CD8-positive, alpha-beta memory T cell (primary cell): ENCODE measurements at regions not wholly inside any gene's neighbourhood (a gene's known extent, or its start where the extent isn't known, plus 50 kb on each side); places are given as distances from the start of the nearest gene placed in this dataset.

Experiments
- CTCF ChIA-PET: fragments of 350-600 bp; sonication (Branson Sonifier 250); formaldehyde crosslinking; loops from one replicate; lab custom pipeline; 2021; ENCODE audit warnings: antibody characterized with exemption; lab: Charles Lee
- POLR2A ChIA-PET: fragments of 350-600 bp; sonication (Branson Sonifier 250); formaldehyde crosslinking; loops from one replicate; lab custom pipeline; 2021; ENCODE audit warnings: antibody characterized with exemption; lab: Charles Lee
- DNase-seq, 5 donors: peaks; one replicate each; pipeline versions ENCODE4 v3.0.0 to v3.0.0-alpha.2; 2020 to 2022; ENCODE audit warnings: mixed read lengths in 1 of 5
- H3K27ac ChIP-seq: one replicate; pipeline ENCODE4 v1.7.0; 2013; ENCODE audit warnings: low read depth, mild to moderate bottlenecking, low read length, moderate library complexity
- H3K27me3 ChIP-seq: 2 replicates; pipeline ENCODE4 v1.7.0; 2013; ENCODE audit warnings: low read length, mild to moderate bottlenecking; ENCODE audit not compliant: insufficient read depth, poor library complexity, severe bottlenecking
- H3K36me3 ChIP-seq: 2 replicates; pipeline ENCODE4 v1.7.0; 2013; ENCODE audit warnings: mild to moderate bottlenecking, low read length, moderate library complexity; ENCODE audit not compliant: insufficient read depth
- H3K4me1 ChIP-seq: 2 replicates; pipeline ENCODE4 v1.7.0; 2013; ENCODE audit warnings: mild to moderate bottlenecking, low read length, moderate library complexity; ENCODE audit not compliant: insufficient read depth
- H3K4me3 ChIP-seq: 2 replicates; pipeline ENCODE4 v1.7.0; 2013; ENCODE audit warnings: mild to moderate bottlenecking, low read length
- H3K9me3 ChIP-seq: 2 replicates; pipeline ENCODE4 v1.7.0; 2013; ENCODE audit warnings: mild to moderate bottlenecking, low read length
- H3K27ac Mint-ChIP-seq, 8 donors: one replicate each; pipeline ENCODE4 v1.8.0; 2020 to 2021; ENCODE audit warnings: mixed read lengths in 8 of 8, mild to moderate bottlenecking in 6 of 8, inconsistent platforms in 3 of 8, moderate library complexity in 3 of 8
- H3K27me3 Mint-ChIP-seq, 2 donors: one replicate each; pipeline ENCODE4 v1.8.0; 2020 to 2021; ENCODE audit warnings: mixed read lengths in 2 of 2, mild to moderate bottlenecking in 1 of 2, moderate library complexity in 1 of 2
- H3K36me3 Mint-ChIP-seq, 3 donors: one replicate each; pipeline ENCODE4 v1.8.0; 2020 to 2021; ENCODE audit warnings: mixed read lengths in 3 of 3, inconsistent platforms in 1 of 3, mild to moderate bottlenecking in 1 of 3
- H3K4me1 Mint-ChIP-seq, 3 donors: one replicate each; pipeline ENCODE4 v1.8.0; 2020 to 2021; ENCODE audit warnings: mixed read lengths in 3 of 3, inconsistent platforms in 1 of 3, mild to moderate bottlenecking in 1 of 3
- H3K4me3 Mint-ChIP-seq, 7 donors: one replicate each; pipeline ENCODE4 v1.8.0; 2020 to 2021; ENCODE audit warnings: mixed read lengths in 7 of 7, mild to moderate bottlenecking in 6 of 7, moderate library complexity in 4 of 7, inconsistent platforms in 2 of 7
- H3K9me3 Mint-ChIP-seq, 5 donors: one replicate each; pipeline ENCODE4 v1.8.0; 2020 to 2022; ENCODE audit warnings: mixed read lengths in 5 of 5, mild to moderate bottlenecking in 3 of 5, moderate library complexity in 2 of 5, inconsistent platforms in 1 of 5

DNA sequence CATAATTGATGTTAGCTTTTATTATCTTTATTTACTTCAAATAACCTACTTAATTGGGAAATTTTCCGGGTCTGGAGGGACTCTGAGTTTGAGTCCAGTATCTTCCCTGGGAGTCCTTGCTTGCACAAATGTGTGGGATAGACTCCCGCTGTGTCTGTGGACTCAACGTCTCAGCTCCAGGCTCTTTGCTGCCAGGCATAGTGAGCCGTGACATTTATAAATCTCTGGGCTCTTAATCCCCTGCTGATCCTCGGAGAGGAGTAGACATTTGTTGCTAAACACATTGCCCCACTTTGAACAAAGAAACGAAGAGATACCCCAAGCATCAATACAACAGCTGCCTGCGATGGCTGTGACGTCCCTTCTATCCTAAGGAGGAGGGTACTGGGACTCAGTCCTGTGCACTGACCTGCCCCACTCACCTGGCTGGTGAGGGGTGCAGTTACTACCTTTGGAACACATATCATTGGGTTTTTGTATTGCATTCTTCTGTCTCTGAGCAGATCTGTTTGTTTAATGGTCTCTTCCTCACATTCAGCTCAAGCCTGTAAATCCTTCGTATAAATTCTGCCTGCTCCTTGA lies 316.9 kb downstream of the HAPSTR1 start:
- H3K4me1 ChIP-seq, result no peaks in the 10 kb centered on the region
- Mint-ChIP-seq H3K4me3 (no peak overlapping the region), H3K27me3 (peaks cover 4 to 5% of the 10 kb centered on the region in 2 donors), H3K27ac (peak overlapping the region in 1 of 8 donors; percentile 47), H3K36me3 (no peaks in the 10 kb centered on the region), H3K4me1 (no peaks in the 10 kb centered on the region), H3K9me3 (peaks cover 0 to 3% (median 0%) of the 10 kb centered on the region in 5 donors)
- no peaks in the 10 kb centered on the region for H3K27me3 ChIP-seq
- H3K9me3 ChIP-seq, result no peaks in the 10 kb centered on the region
- ChIA-PET POLR2A (no interaction called here), CTCF (no interaction called here)
- H3K36me3 ChIP-seq, result no peaks in the 10 kb centered on the region
- H3K27ac ChIP-seq, result no peak overlapping the region
- no peak overlapping the region for H3K4me3 ChIP-seq
- no peak for DNase-seq

DNA sequence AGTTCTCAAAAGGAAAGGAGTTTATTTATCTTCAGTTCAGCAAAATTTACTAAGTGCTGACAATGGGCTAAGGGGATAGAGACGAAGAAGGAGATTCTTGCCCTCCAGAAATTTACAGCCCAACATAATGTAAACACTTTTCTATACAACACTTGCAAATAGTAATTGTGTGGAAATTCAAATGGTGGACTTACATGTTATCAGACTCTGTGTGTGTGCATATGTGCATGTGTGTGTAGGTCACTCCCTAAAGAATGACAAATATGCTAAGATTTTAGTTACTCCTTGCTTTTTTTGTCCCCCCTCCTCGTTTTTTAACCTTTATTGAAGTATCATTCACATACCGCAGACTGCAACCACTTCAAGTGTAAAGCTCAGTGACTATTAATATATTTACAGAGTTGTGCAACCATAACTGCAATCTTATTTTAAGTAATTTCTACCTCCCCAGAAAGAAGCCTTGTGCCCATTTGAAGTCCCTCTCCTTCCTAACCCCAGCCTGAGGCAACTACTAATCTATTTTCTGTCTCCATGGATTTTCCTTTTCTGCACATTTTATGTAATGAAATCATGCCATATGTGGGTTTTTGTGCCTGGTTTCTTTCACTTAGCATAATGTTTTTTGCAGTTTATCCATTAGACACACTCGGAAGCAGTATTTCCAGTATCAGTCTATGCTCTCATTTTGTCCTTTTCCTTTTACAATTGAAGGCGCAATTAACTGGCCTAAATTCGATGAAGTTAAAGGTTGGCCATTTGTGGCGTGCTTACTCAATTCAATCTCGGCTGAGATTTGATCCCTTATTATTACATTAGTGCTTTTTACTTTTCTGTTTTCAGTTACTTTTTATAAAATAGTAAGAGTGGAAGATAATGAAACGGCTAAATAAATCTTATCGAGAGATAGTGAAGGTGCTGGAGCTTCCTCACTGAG lies 318.4 kb downstream of the HAPSTR1 start:
- no peaks in the 10 kb centered on the region for H3K9me3 ChIP-seq
- Mint-ChIP-seq H3K4me3 (no peak overlapping the region), H3K27me3 (peaks cover 4 to 5% of the 10 kb centered on the region in 2 donors), H3K9me3 (no peaks in the 10 kb centered on the region), H3K36me3 (no peaks in the 10 kb centered on the region), H3K27ac (peak overlapping the region in 1 of 8 donors; percentile 10), H3K4me1 (no peaks in the 10 kb centered on the region)
- H3K27me3 ChIP-seq, result no peaks in the 10 kb centered on the region
- no peak overlapping the region for H3K4me3 ChIP-seq
- no peaks in the 10 kb centered on the region for H3K4me1 ChIP-seq
- ChIA-PET CTCF (no interaction called here), POLR2A (no interaction called here)
- no peak overlapping the region for H3K27ac ChIP-seq
- DNase-seq, result no peak
- H3K36me3 ChIP-seq, result no peaks in the 10 kb centered on the region

DNA sequence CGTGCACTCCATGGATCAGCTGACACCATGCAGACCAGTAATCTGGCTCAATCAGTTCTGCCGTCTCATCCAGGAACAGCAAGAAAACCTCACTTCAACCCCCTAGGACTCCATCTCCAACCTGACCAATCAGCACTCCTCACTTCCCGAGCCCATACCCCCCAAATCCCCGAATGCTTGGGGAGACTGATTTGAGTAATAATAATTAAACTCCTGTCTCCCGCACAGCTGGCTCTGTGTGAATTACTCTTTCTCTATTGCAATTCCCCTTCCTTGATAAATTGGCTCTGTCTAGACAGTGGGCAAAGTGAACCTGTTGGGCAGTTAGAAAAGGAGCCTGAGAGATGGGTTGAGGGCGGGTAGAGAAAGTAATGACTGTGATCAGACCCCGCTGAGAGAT lies 320.0 kb downstream of the HAPSTR1 start:
- H3K27ac Mint-ChIP-seq, result no peak overlapping the region
- Histone ChIP-seq H3K9me3 (no peaks in the 10 kb centered on the region), H3K27ac (no peak overlapping the region), H3K27me3 (no peaks in the 10 kb centered on the region), H3K4me3 (no peak overlapping the region), H3K36me3 (no peaks in the 10 kb centered on the region), H3K4me1 (no peaks in the 10 kb centered on the region)
- no peaks in the 10 kb centered on the region for H3K4me1 Mint-ChIP-seq
- no peaks in the 10 kb centered on the region for H3K36me3 Mint-ChIP-seq
- peaks cover 0 to 3% (median 0%) of the 10 kb centered on the region in 5 donors for H3K9me3 Mint-ChIP-seq
- ChIA-PET POLR2A (no interaction called here), CTCF (no interaction called here)
- no peak overlapping the region for H3K4me3 Mint-ChIP-seq
- DNase-seq, result no peak
- peaks cover 4 to 6% of the 10 kb centered on the region in 2 donors for H3K27me3 Mint-ChIP-seq

DNA sequence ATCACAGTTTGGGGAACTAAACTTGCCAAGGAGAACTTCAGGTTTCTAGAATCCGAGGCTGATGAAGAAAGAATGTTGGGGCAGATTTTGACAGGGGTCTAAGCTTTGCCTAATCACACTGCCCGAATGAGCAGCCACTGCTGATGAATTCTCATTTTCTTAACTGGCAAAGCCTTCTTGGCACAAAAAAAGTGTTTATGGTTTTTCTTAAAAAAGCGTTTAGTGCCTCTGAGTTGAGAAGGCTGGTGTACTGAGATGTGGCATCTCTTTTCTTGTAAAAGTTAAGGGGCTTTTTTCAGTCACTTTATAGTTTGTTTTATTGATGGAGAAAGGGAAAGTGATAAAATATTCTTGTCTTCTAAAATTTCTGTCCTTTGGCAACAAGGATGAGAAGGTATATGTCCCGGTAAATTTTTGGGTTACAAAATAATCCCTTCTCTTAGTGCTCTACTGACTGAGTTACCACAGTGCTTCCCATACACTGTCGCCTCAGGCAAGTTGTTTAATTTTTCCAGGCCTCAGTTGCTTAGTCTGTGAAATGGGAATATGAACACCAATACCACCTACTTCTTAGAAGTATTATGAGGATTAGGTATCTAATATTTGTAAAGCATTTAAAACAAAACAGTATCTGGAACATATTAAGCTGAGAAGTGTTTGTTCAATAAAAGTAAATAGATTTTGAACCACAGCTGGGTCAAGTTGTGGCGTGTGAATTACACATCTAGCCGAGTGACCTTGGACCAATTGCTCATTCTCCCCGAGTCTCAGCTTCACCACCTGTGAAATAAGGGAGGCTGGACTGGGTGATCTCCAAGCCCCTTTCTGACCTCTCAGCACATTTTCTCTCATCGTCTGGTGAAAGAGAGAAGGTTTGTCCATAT lies 320.8 kb downstream of the HAPSTR1 start:
- Mint-ChIP-seq H3K27ac (no peak overlapping the region), H3K4me1 (no peaks in the 10 kb centered on the region), H3K9me3 (peaks cover 0 to 8% (median 0%) of the 10 kb centered on the region in 5 donors)

DNA sequence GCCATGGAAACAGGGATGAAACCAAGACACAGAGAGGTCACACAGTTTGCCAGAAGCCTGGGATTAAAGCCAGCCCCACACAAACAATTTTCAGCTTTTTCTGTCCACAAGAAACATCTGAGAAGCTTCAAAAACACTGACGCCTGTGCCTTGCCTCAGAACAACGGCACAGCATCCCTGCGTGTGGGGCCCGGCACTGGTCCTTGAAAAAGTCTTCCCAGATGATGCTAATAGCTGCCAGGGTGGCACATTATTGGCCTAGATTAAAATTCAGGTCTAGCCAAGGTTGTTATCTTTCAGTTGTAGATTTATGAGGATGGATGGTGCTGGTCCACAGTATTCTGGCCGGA lies 321.4 kb downstream of the HAPSTR1 start:
- no peaks in the 10 kb centered on the region for H3K4me1 Mint-ChIP-seq
- POLR2A ChIA-PET, result no interaction called here
- no peak overlapping the region for H3K27ac ChIP-seq
- no peak overlapping the region for H3K4me3 Mint-ChIP-seq
- peaks cover 0 to 8% (median 0%) of the 10 kb centered on the region in 5 donors for H3K9me3 Mint-ChIP-seq
- peaks cover 4 to 6% of the 10 kb centered on the region in 2 donors for H3K27me3 Mint-ChIP-seq
- no peak overlapping the region for H3K4me3 ChIP-seq
- no peaks in the 10 kb centered on the region for H3K4me1 ChIP-seq
- H3K27me3 ChIP-seq, result no peaks in the 10 kb centered on the region
- CTCF ChIA-PET, result no interaction called here
- no peaks in the 10 kb centered on the region for H3K9me3 ChIP-seq
- H3K27ac Mint-ChIP-seq, result no peak overlapping the region
- H3K36me3 ChIP-seq, result no peaks in the 10 kb centered on the region
- no peaks in the 10 kb centered on the region for H3K36me3 Mint-ChIP-seq
- no peak for DNase-seq

More for the DNA sequence above, 320.8 kb downstream of the HAPSTR1 start:
- H3K27me3 Mint-ChIP-seq, result peaks cover 4 to 6% of the 10 kb centered on the region in 2 donors
- no peaks in the 10 kb centered on the region for H3K4me1 ChIP-seq
- no peaks in the 10 kb centered on the region for H3K36me3 Mint-ChIP-seq
- DNase-seq, result no peak
- no peaks in the 10 kb centered on the region for H3K36me3 ChIP-seq
- no peak overlapping the region for H3K27ac ChIP-seq
- no peak overlapping the region for H3K4me3 Mint-ChIP-seq
- CTCF ChIA-PET, result no interaction called here
- POLR2A ChIA-PET, result no interaction called here
- no peaks in the 10 kb centered on the region for H3K9me3 ChIP-seq
- H3K4me3 ChIP-seq, result no peak overlapping the region
- no peaks in the 10 kb centered on the region for H3K27me3 ChIP-seq

DNA sequence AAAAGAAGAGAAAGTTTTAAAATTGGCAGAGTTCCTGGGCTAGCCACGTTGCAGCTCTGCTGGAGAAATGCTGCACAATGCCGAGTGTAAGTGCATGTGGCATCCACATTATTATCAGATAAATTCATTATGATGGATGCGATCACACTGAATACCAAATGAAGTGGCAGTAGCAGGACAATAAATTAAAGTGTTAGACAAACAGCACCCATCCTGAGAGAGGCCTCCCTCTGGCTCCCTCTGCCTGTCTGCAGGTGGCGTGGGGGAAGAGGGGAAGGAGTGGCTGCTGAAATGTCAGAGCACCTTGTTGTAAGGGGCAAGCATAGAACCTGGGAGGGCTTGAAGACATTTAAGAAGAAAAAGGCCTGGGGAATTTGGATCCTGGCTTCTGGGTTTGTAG lies 324.1 kb downstream of the HAPSTR1 start:
- H3K36me3 ChIP-seq, result no peaks in the 10 kb centered on the region
- peaks cover 0 to 8% (median 3%) of the 10 kb centered on the region in 5 donors for H3K9me3 Mint-ChIP-seq
- no peak overlapping the region for H3K27ac ChIP-seq
- H3K9me3 ChIP-seq, result no peaks in the 10 kb centered on the region
- ChIA-PET CTCF (no interaction called here), POLR2A (no interaction called here)
- DNase-seq, result no peak
- no peaks in the 10 kb centered on the region for H3K4me1 ChIP-seq
- no peaks in the 10 kb centered on the region for H3K27me3 ChIP-seq
- no peaks in the 10 kb centered on the region for H3K4me1 Mint-ChIP-seq
- H3K4me3 Mint-ChIP-seq, result no peak overlapping the region
- H3K36me3 Mint-ChIP-seq, result no peaks in the 10 kb centered on the region
- no peak overlapping the region for H3K27ac Mint-ChIP-seq
- peaks cover 4% of the 10 kb centered on the region in 2 donors for H3K27me3 Mint-ChIP-seq
- H3K4me3 ChIP-seq, result no peak overlapping the region

DNA sequence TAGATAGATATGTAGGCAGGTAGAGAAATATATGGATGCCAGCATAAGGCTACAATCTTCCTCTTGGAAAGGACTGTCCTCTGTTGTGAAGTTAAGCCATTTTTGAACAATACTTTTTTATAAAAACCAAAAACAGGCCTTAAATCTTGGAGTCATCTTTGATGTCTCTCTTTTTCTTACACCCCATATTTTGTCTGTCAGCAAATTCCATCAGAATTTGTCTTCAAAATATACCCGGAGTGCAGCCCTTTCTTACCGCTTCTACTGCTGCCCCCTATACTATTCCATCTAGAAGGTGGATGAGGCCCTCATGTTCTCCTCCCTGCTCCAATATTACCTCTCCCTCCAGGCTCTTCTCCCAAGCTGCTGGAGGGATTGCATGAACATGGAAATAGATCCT lies 326.5 kb downstream of the HAPSTR1 start:
- Mint-ChIP-seq H3K4me1 (no peaks in the 10 kb centered on the region), H3K9me3 (peaks cover 0 to 8% (median 3%) of the 10 kb centered on the region in 5 donors), H3K27ac (no peak overlapping the region), H3K4me3 (no peak overlapping the region), H3K36me3 (no peaks in the 10 kb centered on the region), H3K27me3 (peaks cover 0 to 1% of the 10 kb centered on the region in 2 donors)
- no peaks in the 10 kb centered on the region for H3K4me1 ChIP-seq
- no peak overlapping the region for H3K4me3 ChIP-seq
- CTCF ChIA-PET, result no interaction called here
- POLR2A ChIA-PET, result no interaction called here
- H3K9me3 ChIP-seq, result no peaks in the 10 kb centered on the region
- no peaks in the 10 kb centered on the region for H3K36me3 ChIP-seq
- DNase-seq, result no peak
- no peak overlapping the region for H3K27ac ChIP-seq
- no peaks in the 10 kb centered on the region for H3K27me3 ChIP-seq

DNA sequence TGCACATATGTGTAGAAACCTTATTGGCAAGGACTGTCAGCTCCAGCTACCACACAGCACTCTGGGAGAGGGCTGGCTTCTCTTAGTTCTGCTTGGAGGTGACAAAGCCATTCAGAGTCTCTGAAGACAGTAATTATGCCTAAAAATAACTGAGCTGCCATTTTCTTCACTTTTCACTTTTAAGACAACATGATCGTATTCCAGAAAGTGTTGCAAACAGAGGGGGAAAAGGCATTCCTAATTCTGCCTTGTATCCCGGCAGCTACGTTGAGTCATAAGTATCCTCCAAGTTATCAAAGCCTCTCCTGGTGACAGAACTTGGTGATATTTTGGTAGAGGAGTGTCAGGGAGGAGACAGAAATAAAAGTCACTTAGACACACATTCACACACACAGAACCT lies 327.7 kb downstream of the HAPSTR1 start:
- Histone ChIP-seq H3K4me3 (no peak overlapping the region), H3K4me1 (no peaks in the 10 kb centered on the region), H3K36me3 (no peaks in the 10 kb centered on the region), H3K27me3 (no peaks in the 10 kb centered on the region), H3K27ac (no peak overlapping the region), H3K9me3 (no peaks in the 10 kb centered on the region)
- Mint-ChIP-seq H3K4me3 (no peak overlapping the region), H3K27me3 (peaks cover 0 to 1% of the 10 kb centered on the region in 2 donors), H3K9me3 (peaks cover 0 to 8% (median 3%) of the 10 kb centered on the region in 5 donors), H3K36me3 (no peaks in the 10 kb centered on the region), H3K4me1 (no peaks in the 10 kb centered on the region), H3K27ac (no peak overlapping the region)
- DNase-seq, result no peak
- POLR2A ChIA-PET, result no interaction called here
- CTCF ChIA-PET, result no interaction called here
